ENCODE measurements at regions not wholly inside any gene's neighbourhood (a gene's known extent, or its start where the extent isn't known, plus 50 kb on each side); places are given as distances from the start of the nearest gene placed in this dataset.
"Not testable (repeated sequence)": the region's sequence is repeated elsewhere in the genome, so short reads cannot be mapped to it uniquely, and the experiment has no call there.

DNA sequence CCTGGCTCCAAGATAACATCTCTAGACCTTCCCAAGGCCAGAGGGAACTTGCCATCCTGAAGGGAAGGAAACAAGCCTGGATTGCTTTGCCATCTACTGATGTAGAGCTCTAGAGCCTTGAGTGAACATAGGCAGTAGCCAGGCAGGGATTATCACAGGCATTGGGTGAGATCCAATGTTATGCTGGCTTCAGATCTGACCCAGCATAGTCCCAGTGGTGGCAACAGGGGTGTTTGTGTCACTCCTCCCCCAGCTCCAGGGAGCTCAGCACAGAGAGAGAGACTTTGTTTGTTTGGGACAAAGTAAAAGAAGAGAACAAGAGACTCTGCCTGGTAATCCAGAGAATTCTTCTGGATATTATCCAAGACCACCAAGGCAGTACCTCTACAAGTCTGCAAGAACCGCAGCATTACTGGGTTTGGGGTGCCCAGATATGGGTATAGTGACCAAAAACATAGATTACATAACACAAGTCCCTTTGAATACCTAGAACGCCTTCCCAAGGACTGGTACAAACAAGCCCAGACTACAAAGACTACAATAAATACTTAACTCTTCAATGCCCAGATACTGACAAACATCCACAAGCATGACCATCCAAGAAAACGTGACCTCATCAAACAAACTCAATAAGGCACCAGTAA, 137.6 kb upstream of the DAPK1 start:
- no peak for DNase-seq
- TF ChIP-seq, protein P1, sequence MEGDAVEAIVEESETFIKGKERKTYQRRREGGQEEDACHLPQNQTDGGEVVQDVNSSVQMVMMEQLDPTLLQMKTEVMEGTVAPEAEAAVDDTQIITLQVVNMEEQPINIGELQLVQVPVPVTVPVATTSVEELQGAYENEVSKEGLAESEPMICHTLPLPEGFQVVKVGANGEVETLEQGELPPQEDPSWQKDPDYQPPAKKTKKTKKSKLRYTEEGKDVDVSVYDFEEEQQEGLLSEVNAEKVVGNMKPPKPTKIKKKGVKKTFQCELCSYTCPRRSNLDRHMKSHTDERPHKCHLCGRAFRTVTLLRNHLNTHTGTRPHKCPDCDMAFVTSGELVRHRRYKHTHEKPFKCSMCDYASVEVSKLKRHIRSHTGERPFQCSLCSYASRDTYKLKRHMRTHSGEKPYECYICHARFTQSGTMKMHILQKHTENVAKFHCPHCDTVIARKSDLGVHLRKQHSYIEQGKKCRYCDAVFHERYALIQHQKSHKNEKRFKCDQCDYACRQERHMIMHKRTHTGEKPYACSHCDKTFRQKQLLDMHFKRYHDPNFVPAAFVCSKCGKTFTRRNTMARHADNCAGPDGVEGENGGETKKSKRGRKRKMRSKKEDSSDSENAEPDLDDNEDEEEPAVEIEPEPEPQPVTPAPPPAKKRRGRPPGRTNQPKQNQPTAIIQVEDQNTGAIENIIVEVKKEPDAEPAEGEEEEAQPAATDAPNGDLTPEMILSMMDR (IDR thresholded peaks at IDR 0.05; ENCODE audit: low read depth, low read length), result no peak
- H3K4me3 ChIP-seq (ENCODE audit: low read depth, low read length), result no peak overlapping the region
- no peaks in the 10 kb centered on the region for H3K36me3 ChIP-seq
- H3K27ac ChIP-seq, result no peak overlapping the region
- H3K27me3 ChIP-seq (ENCODE audit: insufficient read depth, low read depth, severe bottlenecking), result no peaks in the 10 kb centered on the region
- no peaks in the 10 kb centered on the region for H3K9me3 ChIP-seq (ENCODE audit: severe bottlenecking)

- Histone ChIP-seq H3K36me3 (no peaks in the 10 kb centered on the region), H3K9me3 (ENCODE audit: severe bottlenecking) (no peaks in the 10 kb centered on the region), H3K4me3 (ENCODE audit: low read depth, low read length) (no peak overlapping the region), H3K27ac (no peak overlapping the region), H3K27me3 (ENCODE audit: insufficient read depth, low read depth, severe bottlenecking) (no peaks in the 10 kb centered on the region)
- TF ChIP-seq, protein P1 (IDR thresholded peaks at IDR 0.05; ENCODE audit: low read depth, low read length), result no peak
- no peak for DNase-seq
Observed at GRCh38 chr9:87370049-87370685, 127.5 kb upstream of the DAPK1 start.

- Histone ChIP-seq H3K4me3 (ENCODE audit: low read depth, low read length) (no peak overlapping the region), H3K9me3 (ENCODE audit: severe bottlenecking) (no peaks in the 10 kb centered on the region), H3K27ac (no peak overlapping the region), H3K27me3 (ENCODE audit: insufficient read depth, low read depth, severe bottlenecking) (no peaks in the 10 kb centered on the region), H3K36me3 (no peaks in the 10 kb centered on the region)
- DNase-seq, result no peak
- TF ChIP-seq, protein P1 (IDR thresholded peaks at IDR 0.05; ENCODE audit: low read depth, low read length), result no peak
Observed at GRCh38 chr9:87371795-87372355, 125.8 kb upstream of the DAPK1 start.

DNA sequence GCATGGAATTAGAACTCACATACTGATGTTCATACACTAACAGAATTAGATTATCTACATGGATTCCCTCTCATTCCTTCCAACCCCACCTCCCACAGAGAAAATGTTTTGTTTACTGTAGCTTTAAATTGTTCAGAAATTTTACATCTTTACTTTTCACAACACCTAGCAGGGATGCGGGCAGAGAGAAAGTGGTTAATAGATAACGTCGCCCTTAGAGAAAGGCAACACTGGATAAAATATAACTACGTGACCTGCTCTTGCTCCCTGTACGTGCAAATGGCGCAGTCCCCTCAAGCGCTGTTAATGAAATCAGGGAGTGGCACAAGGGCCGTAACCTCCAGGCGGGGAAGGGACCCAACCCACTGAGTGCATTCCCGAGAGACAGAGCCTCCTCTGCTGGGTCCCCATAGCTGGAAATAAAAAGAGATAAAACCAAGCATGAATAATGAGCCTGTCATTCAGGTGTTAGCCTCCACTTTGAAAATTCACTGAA, 125.3 kb upstream of the DAPK1 start:
- no peak overlapping the region for H3K27ac ChIP-seq
- no peaks in the 10 kb centered on the region for H3K36me3 ChIP-seq
- no peak overlapping the region for H3K4me3 ChIP-seq (ENCODE audit: low read depth, low read length)
- DNase-seq, result no peak
- TF ChIP-seq, protein P1 (IDR thresholded peaks at IDR 0.05; ENCODE audit: low read depth, low read length), result no peak
- H3K9me3 ChIP-seq (ENCODE audit: severe bottlenecking), result no peaks in the 10 kb centered on the region
- no peaks in the 10 kb centered on the region for H3K27me3 ChIP-seq (ENCODE audit: insufficient read depth, low read depth, severe bottlenecking)

DNA sequence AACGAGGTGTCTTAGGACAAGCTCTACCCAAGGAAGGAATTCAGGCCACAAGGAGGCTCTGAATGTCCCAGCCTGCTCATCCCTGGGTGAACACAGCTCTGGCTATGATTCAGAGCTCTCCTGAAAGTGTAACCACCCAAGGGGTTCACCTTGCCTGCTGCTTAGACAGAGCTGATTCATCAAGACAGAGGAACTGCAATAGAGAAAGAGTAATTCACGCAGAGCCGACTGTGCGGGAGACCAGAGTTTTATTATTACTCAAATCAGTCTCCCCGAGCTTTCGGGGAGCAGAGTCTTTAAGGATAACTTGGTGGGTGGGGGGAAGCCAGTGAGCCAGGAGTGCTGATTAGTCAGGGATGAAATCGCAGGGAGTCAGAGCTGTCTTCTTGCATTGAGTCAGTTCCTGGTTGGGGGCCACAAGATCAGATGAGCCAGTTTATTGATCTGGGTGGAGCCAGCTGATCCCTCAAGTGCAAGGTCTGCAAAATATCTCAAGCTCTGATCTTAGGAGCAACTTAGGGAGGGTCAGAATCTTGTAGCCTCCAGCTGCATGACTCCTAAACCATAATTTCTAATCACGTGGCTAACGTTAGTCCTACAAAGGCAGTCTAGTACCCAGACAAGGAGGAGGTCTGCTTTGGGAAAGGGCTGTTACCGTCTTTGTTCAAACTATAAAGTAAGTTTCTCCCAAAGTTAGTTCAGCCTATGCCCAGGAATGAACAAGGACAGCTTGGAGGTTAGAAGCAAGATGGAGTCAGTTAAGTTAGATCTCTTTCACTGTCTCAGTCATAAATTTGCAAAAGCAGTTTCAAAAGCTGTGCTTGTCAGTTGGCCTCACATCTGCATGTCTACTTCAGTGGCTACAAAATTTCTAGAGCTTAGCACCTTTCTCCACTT, 123.4 kb upstream of the DAPK1 start:
- H3K27ac ChIP-seq; DNase-seq; H3K9me3 ChIP-seq (ENCODE audit: severe bottlenecking); H3K27me3 ChIP-seq (ENCODE audit: insufficient read depth, low read depth, severe bottlenecking); H3K4me3 ChIP-seq (ENCODE audit: low read depth, low read length); H3K36me3 ChIP-seq: not testable (repeated sequence)
